GM23338 (cell line): ENCODE measurements at regions not wholly inside any gene's neighbourhood (a gene's known extent, or its start where the extent isn't known, plus 50 kb on each side); places are given as distances from the start of the nearest gene placed in this dataset.

Experiments
- ATAC-seq: fragments of 200-7000 bp; cut with Tn5 transposase; 3 replicates; pipeline ENCODE4 v1.9.1; 2020
- DNase-seq: peaks from one replicate; pipeline ENCODE4 v3.0.0-alpha.2; 2015; ENCODE audit warnings: low spot score
- H2AFZ ChIP-seq: fragments of 200-600 bp; sonication (generic); 2 replicates; pipeline ENCODE4 v1.8.0; 2016; ENCODE audit warnings: antibody characterized with exemption, mild to moderate bottlenecking, moderate library complexity
- H3F3A ChIP-seq: fragments of 200-600 bp; sonication (generic); replicated peaks from 2 replicates; pipeline ENCODE4 v1.8.0; 2017; ENCODE audit warnings: antibody characterized with exemption, mixed run types, low read depth
- H3K27ac ChIP-seq: fragments of 200-600 bp; sonication (generic); 2 replicates; pipeline ENCODE4 v1.6.1; 2016; ENCODE audit warnings: low read depth
- H3K27me3 ChIP-seq: fragments of 200-600 bp; sonication (generic); 2 replicates; pipeline ENCODE4 v1.8.0; 2016; ENCODE audit warnings: mild to moderate bottlenecking, mixed run types, moderate library complexity; ENCODE audit not compliant: insufficient read depth
- H3K36me3 ChIP-seq: fragments of 200-600 bp; sonication (generic); 2 replicates; pipeline ENCODE4 v1.8.0; 2016; ENCODE audit warnings: mild to moderate bottlenecking; ENCODE audit not compliant: insufficient read depth
- H3K4me1 ChIP-seq: fragments of 200-600 bp; sonication (generic); 2 replicates; pipeline ENCODE4 v1.8.0; 2016; ENCODE audit warnings: mild to moderate bottlenecking, moderate library complexity; ENCODE audit not compliant: insufficient read depth
- H3K4me2 ChIP-seq: fragments of 200-600 bp; sonication (generic); 2 replicates; pipeline ENCODE4 v1.7.1; 2017; ENCODE audit warnings: mixed run types
- H3K4me3 ChIP-seq: fragments of 200-600 bp; sonication (generic); 2 replicates; pipeline ENCODE4 v1.6.1; 2016; ENCODE audit warnings: mixed run types
- H3K79me2 ChIP-seq: fragments of 200-600 bp; sonication (generic); replicated peaks from 2 replicates; pipeline ENCODE4 v1.8.0; 2017; ENCODE audit warnings: mild to moderate bottlenecking; ENCODE audit not compliant: insufficient read depth
- H3K9me2 ChIP-seq: fragments of 200-600 bp; sonication (generic); 2 replicates; pipeline ENCODE4 v1.8.0; 2017; ENCODE audit not compliant: insufficient read depth
- H4K20me1 ChIP-seq: fragments of 200-600 bp; sonication (generic); replicated peaks from 2 replicates; pipeline ENCODE4 v1.8.0; 2017; ENCODE audit warnings: mild to moderate bottlenecking; ENCODE audit not compliant: insufficient read depth
- H3K27ac Mint-ChIP-seq: 2 replicates; pipeline ENCODE4 v1.8.0; 2020; ENCODE audit warnings: inconsistent platforms, mild to moderate bottlenecking, moderate library complexity, mixed read lengths
- H3K27me3 Mint-ChIP-seq: 3 replicates; pipeline ENCODE4 v1.8.0; 2022; ENCODE audit warnings: low read depth, mild to moderate bottlenecking, moderate library complexity, mixed read lengths, inconsistent platforms; ENCODE audit not compliant: insufficient read depth, poor library complexity
- H3K36me3 Mint-ChIP-seq: 3 replicates; pipeline ENCODE4 v1.8.0; 2021; ENCODE audit warnings: low read depth, mild to moderate bottlenecking, inconsistent platforms, moderate library complexity, mixed read lengths
- H3K4me1 Mint-ChIP-seq: 3 replicates; pipeline ENCODE4 v1.8.0; 2020; ENCODE audit warnings: mild to moderate bottlenecking, inconsistent platforms, mixed read lengths
- H3K4me3 Mint-ChIP-seq: 3 replicates; pipeline ENCODE4 v1.8.0; 2021; ENCODE audit warnings: moderate library complexity, mild to moderate bottlenecking, inconsistent platforms, mixed read lengths
- H3K9me3 Mint-ChIP-seq: 3 replicates; pipeline ENCODE4 v1.8.0; 2020; ENCODE audit warnings: moderate library complexity, mild to moderate bottlenecking, inconsistent platforms, mixed read lengths
- CREB1 ChIP-seq: fragments of 250-450 bp; sonication (Bioruptor Pico); IDR thresholded peaks from 2 replicates; pipeline ENCODE4 v1.5.0; 2020; ENCODE audit warnings: low read depth, mild to moderate bottlenecking, moderate library complexity
- ETS1 ChIP-seq: IDR thresholded peaks from 2 replicates; pipeline ENCODE4 v1.6.1; 2016; ENCODE audit warnings: antibody characterized with exemption
- EZH2 ChIP-seq: fragments of 200-600 bp; sonication (generic); IDR thresholded peaks from one replicate; pipeline ENCODE4 v1.8.0; 2017; ENCODE audit warnings: antibody characterized with exemption, mild to moderate bottlenecking, low read depth; ENCODE audit not compliant: unreplicated experiment
- EZH2phosphoT487 ChIP-seq: fragments of 200-600 bp; sonication (generic); IDR thresholded peaks from one replicate; pipeline ENCODE4 v1.8.1; 2018; ENCODE audit warnings: antibody characterized with exemption; ENCODE audit not compliant: unreplicated experiment
- JUNB ChIP-seq: IDR thresholded peaks from one replicate; pipeline ENCODE4 v1.6.1; 2016; ENCODE audit warnings: antibody characterized with exemption; ENCODE audit not compliant: unreplicated experiment
- NANOG ChIP-seq: IDR thresholded peaks from 2 replicates; pipeline ENCODE4 v1.6.1; 2016; ENCODE audit warnings: antibody characterized with exemption, borderline replicate concordance
- POLR2AphosphoS5 ChIP-seq: IDR thresholded peaks from 2 replicates; pipeline ENCODE4 v1.6.1; 2016; ENCODE audit warnings: antibody characterized with exemption, low read depth
- REST ChIP-seq: IDR thresholded peaks from one replicate; pipeline ENCODE4 v1.6.1; 2018; ENCODE audit warnings: antibody characterized with exemption; ENCODE audit not compliant: unreplicated experiment
- STAT1 ChIP-seq: IDR thresholded peaks from one replicate; pipeline ENCODE4 v1.6.1; 2016; ENCODE audit warnings: antibody characterized with exemption; ENCODE audit not compliant: unreplicated experiment
- ZNF114 ChIP-seq: fragments of 250-450 bp; sonication (Bioruptor Pico); IDR thresholded peaks from 2 replicates; pipeline ENCODE4 v1.5.0; 2020; ENCODE audit warnings: mild to moderate bottlenecking, moderate library complexity
- ZNF331 ChIP-seq: fragments of 250-450 bp; sonication (Bioruptor Pico); IDR thresholded peaks from 2 replicates; pipeline ENCODE4 v1.5.0; 2020; ENCODE audit warnings: low read depth, mild to moderate bottlenecking, moderate library complexity
- ZNF462 ChIP-seq: fragments of 250-450 bp; sonication (Bioruptor Pico); IDR thresholded peaks from 2 replicates; pipeline ENCODE4 v1.5.0; 2020; ENCODE audit warnings: mild to moderate bottlenecking, moderate library complexity

- TF ChIP-seq ZNF462 (CRISPR knock-in tag): no peak
Measured at GRCh38 chr7:35529713-35530112, 165.2 kb downstream of the HERPUD2 start (continued).

GRCh38 chr7:35528381-35528977 lies 166.5 kb downstream of the HERPUD2 start:
- no peak overlapping the region for H3K4me2 ChIP-seq
- no peaks in the 10 kb centered on the region for H3K36me3 Mint-ChIP-seq
- H4K20me1 ChIP-seq: no peaks in the 10 kb centered on the region
- H3K4me3 ChIP-seq: no peak overlapping the region
- H3K79me2 ChIP-seq: no peaks in the 10 kb centered on the region
- H3F3A ChIP-seq: no peaks in the 10 kb centered on the region
- H3K9me2 ChIP-seq: no peaks in the 10 kb centered on the region
- no peaks in the 10 kb centered on the region for H3K27me3 ChIP-seq
- H3K4me1 Mint-ChIP-seq: no peaks in the 10 kb centered on the region
- ATAC-seq: no peak
- H3K27me3 Mint-ChIP-seq: peaks cover 4% of the 10 kb centered on the region
- no peak overlapping the region for H3K4me3 Mint-ChIP-seq
- no peak for DNase-seq
- H3K36me3 ChIP-seq: no peaks in the 10 kb centered on the region
- no peak overlapping the region for H3K27ac Mint-ChIP-seq
- H3K27ac ChIP-seq: no peak overlapping the region
- no peaks in the 10 kb centered on the region for H3K4me1 ChIP-seq
- no peaks in the 10 kb centered on the region for H3K9me3 Mint-ChIP-seq
- no peak overlapping the region for H2AFZ ChIP-seq
- TF ChIP-seq REST (no peak), EZH2phosphoT487 (no peak), CREB1 (CRISPR knock-in tag) (no peak), ZNF114 (CRISPR knock-in tag) (no peak), NANOG (no peak), ZNF331 (CRISPR knock-in tag) (no peak), POLR2AphosphoS5 (no peak), STAT1 (no peak), ETS1 (no peak), JUNB (no peak), EZH2 (no peak)
